Skeletal muscle cell (primary cell): ENCODE measurements at regions not wholly inside any gene's neighbourhood (a gene's known extent, or its start where the extent isn't known, plus 50 kb on each side); places are given as distances from the start of the nearest gene placed in this dataset.

ENCODE experiments used
- DNase-seq: peaks from one replicate; pipeline ENCODE4 v3.0.0-alpha.2; 2010; ENCODE audit warnings: low read depth
- H3K4me3 ChIP-seq: 2 replicates; pipeline ENCODE4 v1.5.1; 2011; ENCODE audit warnings: low read depth, mild to moderate bottlenecking, control low read depth, low read length, moderate library complexity

- no peak for DNase-seq
- no peak overlapping the region for H3K4me3 ChIP-seq
Measured at GRCh38 chr2:180110469-180110868, 103.4 kb upstream of the CWC22 start.

- no peak overlapping the region for H3K4me3 ChIP-seq
- no peak for DNase-seq
Measured at GRCh38 chr2:180101846-180102245, 94.7 kb upstream of the CWC22 start.

- DNase-seq = no peak
Measured at GRCh38 chr2:180099308-180099707, 92.2 kb upstream of the CWC22 start.

GRCh38 chr2:180085144-180085543 is 78.0 kb upstream of the CWC22 start:
- H3K4me3 ChIP-seq = no peak overlapping the region
- DNase-seq = no peak

More at GRCh38 chr2:180099308-180099707, 92.2 kb upstream of the CWC22 start:
- H3K4me3 ChIP-seq = no peak overlapping the region

- H3K4me3 ChIP-seq = no peak overlapping the region
- no peak for DNase-seq
Measured at GRCh38 chr2:180077295-180077906, 70.3 kb upstream of the CWC22 start.

- DNase-seq = no peak
Measured at GRCh38 chr2:180075870-180076269, 68.8 kb upstream of the CWC22 start.

GRCh38 chr2:180071797-180072196 is 64.7 kb upstream of the CWC22 start:
- no peak overlapping the region for H3K4me3 ChIP-seq
- DNase-seq = no peak

More at GRCh38 chr2:180075870-180076269, 68.8 kb upstream of the CWC22 start:
- H3K4me3 ChIP-seq = no peak overlapping the region

- H3K4me3 ChIP-seq = no peak overlapping the region
- no peak for DNase-seq
Measured at GRCh38 chr2:180063494-180064092, 56.5 kb upstream of the CWC22 start.

GRCh38 chr2:180062178-180062577 is 55.1 kb upstream of the CWC22 start:
- DNase-seq = no peak
- H3K4me3 ChIP-seq = no peak overlapping the region

GRCh38 chr2:180061546-180061945 is 54.4 kb upstream of the CWC22 start:
- DNase-seq = no peak
- no peak overlapping the region for H3K4me3 ChIP-seq

GRCh38 chr2:180061085-180061484 is 54.0 kb upstream of the CWC22 start:
- no peak overlapping the region for H3K4me3 ChIP-seq
- DNase-seq = no peak

GRCh38 chr2:180058993-180059392 is 51.9 kb upstream of the CWC22 start:
- DNase-seq = no peak
- no peak overlapping the region for H3K4me3 ChIP-seq

- no peak for DNase-seq
- H3K4me3 ChIP-seq = no peak overlapping the region
Measured at GRCh38 chr2:180057706-180058412, 50.8 kb upstream of the CWC22 start.
